Esophagus squamous epithelium (tissue), 5 donors: ENCODE measurements at regions not wholly inside any gene's neighbourhood (a gene's known extent, or its start where the extent isn't known, plus 50 kb on each side); places are given as distances from the start of the nearest gene placed in this dataset.
A peak's percentile ranks its signal among the peaks of the same experiment; 100 is the strongest.

Source experiments
- DNase-seq: peaks from one replicate; lab custom pipeline; 2025; lab: John Stamatoyannopoulos, UW
- H3K27ac ChIP-seq, 4 donors: fragments of 200-600 bp; sonication (generic); one replicate each; pipeline ENCODE4 v1.5.1; 2016 to 2019; ENCODE audit warnings: mild to moderate bottlenecking in 1 of 4
- H3K27me3 ChIP-seq, 4 donors: fragments of 200-600 bp; sonication (generic); 1 replicate in 3 of 4; 2 replicates in 1 of 4; pipeline versions ENCODE4 v1.5.1 to v1.6.0; 2017 to 2021; ENCODE audit warnings: antibody characterized with exemption in 1 of 4
- H3K36me3 ChIP-seq, 3 donors: fragments of 200-600 bp; sonication (generic); one replicate each; pipeline ENCODE4 v1.5.1; 2016 to 2019
- H3K4me1 ChIP-seq, 3 donors: fragments of 200-600 bp; sonication (generic); one replicate each; pipeline ENCODE4 v1.5.1; 2017 to 2019
- H3K4me3 ChIP-seq, 4 donors: fragments of 200-600 bp; sonication (generic); 1 replicate in 3 of 4; 2 replicates in 1 of 4; pipeline ENCODE4 v1.5.1; 2016 to 2019; ENCODE audit warnings: mild to moderate bottlenecking in 2 of 4, moderate library complexity in 1 of 4
- H3K9me3 ChIP-seq, 3 donors: fragments of 200-600 bp; sonication (generic); one replicate each; pipeline ENCODE4 v1.5.1; 2016 to 2019
- POLR2A ChIP-seq, 4 donors: fragments of 450-650 bp; IDR thresholded peaks; one replicate each; pipeline ENCODE4 v1.6.1; 2017; ENCODE audit warnings: antibody characterized with exemption in 4 of 4, mild to moderate bottlenecking in 4 of 4, moderate library complexity in 3 of 4
- whole genome bisulfite sequencing, 2 donors: methylation state at CpG; one replicate each; pipeline ENCODE4 v1.1.5; 2018; 5-methylcytosine and 5-hydroxymethylcytosine counted together
- intact Hi-C: fragments of 100-400 bp; cut with DNase I; formaldehyde crosslinking; loops from one replicate; pipeline ENCODE4 v1.15.0; 2022
- TF ChIP-seq, protein P1 (sequence below), 6 experiments: fragments of 450-650 bp in 4 of 6; fragments of 200-600 bp in 2 of 6; sonication (generic) in 2 of 6; IDR thresholded peaks; one replicate each; pipeline ENCODE4 v1.5.1; 2016 to 2019; ENCODE audit warnings: antibody characterized with exemption in 6 of 6, mild to moderate bottlenecking in 4 of 6, moderate library complexity in 4 of 6
- donor health status: DM: yes; HTN: yes; CAD: no.

- WGBS, 2 donors, result 80 to 88% methylated on average over 6 to 15 of the region's 25 CpGs
- Histone ChIP-seq H3K27ac (peak overlapping the region in 1 of 4 donors; percentile 48), H3K27me3 (peaks cover 0 to 19% (median 0%) of the 10 kb centered on the region in 4 donors), H3K36me3 (no peaks in the 10 kb centered on the region), H3K4me1 (peaks cover 10 to 16% (median 15%) of the 10 kb centered on the region in 3 donors), H3K9me3 (no peaks in the 10 kb centered on the region), H3K4me3 (no peak overlapping the region)
- intact Hi-C loops, result loop anchor here (5.0 kb wide), 1 partner anchor 250 kb away; no protein-coding TSS in a partner anchor
- no peak for DNase-seq
- TF ChIP-seq POLR2A (IDR thresholded peaks at IDR 0.05), result no peak
- TF ChIP-seq, protein P1, sequence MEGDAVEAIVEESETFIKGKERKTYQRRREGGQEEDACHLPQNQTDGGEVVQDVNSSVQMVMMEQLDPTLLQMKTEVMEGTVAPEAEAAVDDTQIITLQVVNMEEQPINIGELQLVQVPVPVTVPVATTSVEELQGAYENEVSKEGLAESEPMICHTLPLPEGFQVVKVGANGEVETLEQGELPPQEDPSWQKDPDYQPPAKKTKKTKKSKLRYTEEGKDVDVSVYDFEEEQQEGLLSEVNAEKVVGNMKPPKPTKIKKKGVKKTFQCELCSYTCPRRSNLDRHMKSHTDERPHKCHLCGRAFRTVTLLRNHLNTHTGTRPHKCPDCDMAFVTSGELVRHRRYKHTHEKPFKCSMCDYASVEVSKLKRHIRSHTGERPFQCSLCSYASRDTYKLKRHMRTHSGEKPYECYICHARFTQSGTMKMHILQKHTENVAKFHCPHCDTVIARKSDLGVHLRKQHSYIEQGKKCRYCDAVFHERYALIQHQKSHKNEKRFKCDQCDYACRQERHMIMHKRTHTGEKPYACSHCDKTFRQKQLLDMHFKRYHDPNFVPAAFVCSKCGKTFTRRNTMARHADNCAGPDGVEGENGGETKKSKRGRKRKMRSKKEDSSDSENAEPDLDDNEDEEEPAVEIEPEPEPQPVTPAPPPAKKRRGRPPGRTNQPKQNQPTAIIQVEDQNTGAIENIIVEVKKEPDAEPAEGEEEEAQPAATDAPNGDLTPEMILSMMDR (IDR thresholded peaks at IDR 0.05), result no peak
These were observed 150.2 kb downstream of the SMAD6 start for GRCh38 chr15:66852064-66852905.

- DNase-seq, result no peak
- no peaks in the 10 kb centered on the region for H3K36me3 ChIP-seq
- peaks cover 10 to 16% (median 15%) of the 10 kb centered on the region in 3 donors for H3K4me1 ChIP-seq
- no peak overlapping the region for H3K27ac ChIP-seq
- intact Hi-C loops, result loop anchor here (5.0 kb wide), 1 partner anchor 252 kb away; no protein-coding TSS in a partner anchor
- H3K9me3 ChIP-seq, result no peaks in the 10 kb centered on the region
- no peak overlapping the region for H3K4me3 ChIP-seq
- peaks cover 0 to 19% (median 0%) of the 10 kb centered on the region in 4 donors for H3K27me3 ChIP-seq
- 70 to 75% methylated on average over 12 to 18 of the region's 23 CpGs for WGBS, 2 donors
- TF ChIP-seq, protein P1 (IDR thresholded peaks at IDR 0.05), result no peak
- TF ChIP-seq POLR2A (IDR thresholded peaks at IDR 0.05), result no peak
These were observed 152.3 kb downstream of the SMAD6 start for GRCh38 chr15:66854012-66854965.

- H3K27me3 ChIP-seq, result peaks cover 0 to 19% (median 0%) of the 10 kb centered on the region in 4 donors
- intact Hi-C loops, result no loop called here
- peaks cover 10 to 16% (median 15%) of the 10 kb centered on the region in 3 donors for H3K4me1 ChIP-seq
- 37 to 57% methylated on average over 1 of the region's 1 CpG for WGBS, 2 donors
- H3K27ac ChIP-seq, result no peak overlapping the region
- H3K36me3 ChIP-seq, result no peaks in the 10 kb centered on the region
- TF ChIP-seq POLR2A (IDR thresholded peaks at IDR 0.05), result no peak
- TF ChIP-seq, protein P1 (IDR thresholded peaks at IDR 0.05), result no peak
- DNase-seq, result no peak
- no peak overlapping the region for H3K4me3 ChIP-seq
- H3K9me3 ChIP-seq, result no peaks in the 10 kb centered on the region
These were observed 153.0 kb downstream of the SMAD6 start for GRCh38 chr15:66855041-66855440.

DNA sequence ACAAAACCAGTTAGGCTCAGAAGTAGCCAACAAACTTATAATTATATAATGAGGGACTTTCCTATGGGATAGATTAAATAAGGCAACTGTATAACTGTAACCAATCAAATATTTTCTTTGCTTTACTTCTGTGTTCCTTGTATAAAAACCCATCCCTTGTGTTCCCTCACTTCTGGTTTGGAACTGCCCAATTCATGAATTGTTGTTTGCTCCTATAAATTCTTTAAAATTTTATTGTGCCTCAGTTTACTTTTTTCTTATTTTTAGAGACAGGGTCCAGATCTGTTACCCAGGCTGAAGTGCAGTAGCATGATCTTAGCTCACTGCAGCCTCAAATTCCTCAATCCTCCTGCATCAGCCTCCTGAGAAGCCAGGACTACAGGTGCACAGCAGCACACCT is 155.7 kb downstream of the SMAD6 start:
- TF ChIP-seq, protein P1 (IDR thresholded peaks at IDR 0.05), result no peak
- TF ChIP-seq POLR2A (IDR thresholded peaks at IDR 0.05), result no peak
- no peak overlapping the region for H3K4me3 ChIP-seq
- H3K4me1 ChIP-seq, result peaks cover 0 to 7% (median 0%) of the 10 kb centered on the region in 3 donors
- H3K27me3 ChIP-seq, result peaks cover 0 to 12% (median 0%) of the 10 kb centered on the region in 4 donors
- H3K36me3 ChIP-seq, result no peaks in the 10 kb centered on the region
- no peaks in the 10 kb centered on the region for H3K9me3 ChIP-seq
- DNase-seq, result no peak
- H3K27ac ChIP-seq, result no peak overlapping the region
- intact Hi-C loops, result no loop called here
